ENCODE measurements at regions not wholly inside any gene's neighbourhood (a gene's known extent, or its start where the extent isn't known, plus 50 kb on each side); places are given as distances from the start of the nearest gene placed in this dataset.

DNA sequence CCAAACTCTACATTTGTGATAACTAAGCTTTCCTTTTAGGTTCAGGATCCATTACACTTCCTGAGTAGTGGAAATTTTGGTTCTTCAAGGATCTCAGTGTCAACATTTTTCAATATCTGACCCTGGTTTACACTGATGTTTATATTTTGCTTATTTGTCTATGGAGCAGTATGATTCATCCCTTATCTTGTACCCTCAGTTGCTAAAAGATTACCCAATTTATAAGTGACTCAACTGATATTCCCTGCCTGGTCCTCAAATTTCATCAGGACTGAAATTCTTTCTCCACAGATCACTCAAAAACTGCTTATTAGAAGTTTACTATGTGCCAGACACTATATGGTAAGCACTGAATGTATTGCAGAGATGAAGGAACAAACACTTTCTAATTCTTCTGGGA, 139.1 kb upstream of the CHRM3 start:
- Histone ChIP-seq H4K20me1 (ENCODE audit: low read depth, low read length) (no peaks in the 10 kb centered on the region), H3K9me2 (replicated peaks; ENCODE audit: insufficient read depth, low read length) (no peaks in the 10 kb centered on the region), H3K27me3 (ENCODE audit: low read length) (no peaks in the 10 kb centered on the region), H3K9me3 (ENCODE audit: insufficient read depth, low read length) (no peaks in the 10 kb centered on the region), H3K4me2 (ENCODE audit: low read depth, low read length, poor library complexity, severe bottlenecking) (no peak overlapping the region), H3K9ac (ENCODE audit: low read length) (no peak overlapping the region), H3K27ac (ENCODE audit: low read depth, low read length) (no peak overlapping the region), H3F3A (ENCODE audit: insufficient read depth) (no peaks in the 10 kb centered on the region), H3K4me3 (ENCODE audit: insufficient read depth, low read length, poor library complexity, severe bottlenecking) (no peak overlapping the region), H2AFZ (ENCODE audit: low read depth, low read length, severe bottlenecking) (no peak overlapping the region), H3K79me2 (ENCODE audit: insufficient read depth, low read length) (no peaks in the 10 kb centered on the region), H3K36me3 (ENCODE audit: low read length) (no peaks in the 10 kb centered on the region)
- TF ChIP-seq CTCF (IDR thresholded peaks at IDR 0.05; ENCODE audit: insufficient read depth, low read length, poor library complexity, severe bottlenecking) (no peak), EZH2phosphoT487 (conservative IDR thresholded peaks at IDR 0.05; ENCODE audit: low read length) (no peak)

DNA sequence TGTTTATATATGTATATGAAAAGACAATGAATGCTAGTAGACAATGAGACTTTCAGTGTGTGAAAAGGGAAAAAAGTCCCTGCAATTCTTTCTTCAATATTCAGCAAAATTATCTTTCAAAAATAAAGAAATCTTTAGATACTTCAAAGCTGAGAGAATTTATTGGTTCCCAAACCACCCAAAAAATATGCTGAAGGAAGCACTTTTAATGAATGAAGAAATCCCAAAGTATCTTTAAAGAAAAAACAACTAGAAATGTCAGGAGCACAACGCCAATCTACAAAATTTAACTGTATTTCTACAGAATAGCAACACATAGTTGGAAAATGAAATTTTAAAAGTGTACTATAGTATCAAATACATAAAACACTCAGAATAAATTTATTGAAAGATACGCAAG, 142.3 kb upstream of the CHRM3 start:
- H3K9me3 ChIP-seq (ENCODE audit: insufficient read depth, low read length): no peaks in the 10 kb centered on the region
- H3K27me3 ChIP-seq (ENCODE audit: low read length): no peaks in the 10 kb centered on the region
- no peaks in the 10 kb centered on the region for H3K36me3 ChIP-seq (ENCODE audit: low read length)
- H3K4me3 ChIP-seq (ENCODE audit: insufficient read depth, low read length, poor library complexity, severe bottlenecking): no peak overlapping the region
- H3F3A ChIP-seq (ENCODE audit: insufficient read depth): no peaks in the 10 kb centered on the region
- no peak overlapping the region for H3K4me2 ChIP-seq (ENCODE audit: low read depth, low read length, poor library complexity, severe bottlenecking)
- TF ChIP-seq CTCF (IDR thresholded peaks at IDR 0.05; ENCODE audit: insufficient read depth, low read length, poor library complexity, severe bottlenecking) (no peak), EZH2phosphoT487 (conservative IDR thresholded peaks at IDR 0.05; ENCODE audit: low read length) (no peak)
- H3K9ac ChIP-seq (ENCODE audit: low read length): no peak overlapping the region
- no peaks in the 10 kb centered on the region for H4K20me1 ChIP-seq (ENCODE audit: low read depth, low read length)
- H3K27ac ChIP-seq (ENCODE audit: low read depth, low read length): no peak overlapping the region
- no peak overlapping the region for H2AFZ ChIP-seq (ENCODE audit: low read depth, low read length, severe bottlenecking)
- no peaks in the 10 kb centered on the region for H3K79me2 ChIP-seq (ENCODE audit: insufficient read depth, low read length)
- no peaks in the 10 kb centered on the region for H3K9me2 ChIP-seq (replicated peaks; ENCODE audit: insufficient read depth, low read length)

- Histone ChIP-seq H4K20me1 (ENCODE audit: low read depth, low read length) (no peaks in the 10 kb centered on the region), H3K4me2 (ENCODE audit: low read depth, low read length, poor library complexity, severe bottlenecking) (no peak overlapping the region), H3K27me3 (ENCODE audit: low read length) (no peaks in the 10 kb centered on the region), H3K9me2 (replicated peaks; ENCODE audit: insufficient read depth, low read length) (no peaks in the 10 kb centered on the region), H3K27ac (ENCODE audit: low read depth, low read length) (no peak overlapping the region), H2AFZ (ENCODE audit: low read depth, low read length, severe bottlenecking) (no peak overlapping the region), H3K79me2 (ENCODE audit: insufficient read depth, low read length) (no peaks in the 10 kb centered on the region), H3F3A (ENCODE audit: insufficient read depth) (no peaks in the 10 kb centered on the region), H3K9ac (ENCODE audit: low read length) (no peak overlapping the region), H3K36me3 (ENCODE audit: low read length) (no peaks in the 10 kb centered on the region), H3K4me3 (ENCODE audit: insufficient read depth, low read length, poor library complexity, severe bottlenecking) (no peak overlapping the region), H3K9me3 (ENCODE audit: insufficient read depth, low read length) (no peaks in the 10 kb centered on the region)
- TF ChIP-seq CTCF (IDR thresholded peaks at IDR 0.05; ENCODE audit: insufficient read depth, low read length, poor library complexity, severe bottlenecking): no peak
- no peak for TF ChIP-seq EZH2phosphoT487 (conservative IDR thresholded peaks at IDR 0.05; ENCODE audit: low read length)
Observed at GRCh38 chr1:239243006-239243405, 143.4 kb upstream of the CHRM3 start.

DNA sequence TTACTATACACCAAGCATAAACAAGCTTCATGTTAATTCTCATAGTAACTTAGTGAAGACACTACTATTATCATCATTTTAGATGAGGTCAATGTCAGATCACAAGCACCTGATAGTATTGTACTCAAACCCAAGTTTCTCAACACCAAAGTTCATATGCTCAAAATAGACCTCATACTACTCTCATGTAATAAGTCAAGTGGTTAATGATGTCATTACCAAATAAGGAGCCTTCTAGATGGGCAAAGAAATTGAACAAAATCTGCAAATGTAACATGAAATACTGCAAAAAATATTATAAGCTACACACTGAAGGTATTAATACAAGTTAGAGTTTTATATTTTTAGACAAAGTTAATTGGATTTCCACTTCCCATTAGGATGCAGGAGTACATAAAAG, 144.0 kb upstream of the CHRM3 start:
- H4K20me1 ChIP-seq (ENCODE audit: low read depth, low read length): no peaks in the 10 kb centered on the region
- H3K4me2 ChIP-seq (ENCODE audit: low read depth, low read length, poor library complexity, severe bottlenecking): no peak overlapping the region
- TF ChIP-seq CTCF (IDR thresholded peaks at IDR 0.05; ENCODE audit: insufficient read depth, low read length, poor library complexity, severe bottlenecking): no peak
- no peak for TF ChIP-seq EZH2phosphoT487 (conservative IDR thresholded peaks at IDR 0.05; ENCODE audit: low read length)
- no peaks in the 10 kb centered on the region for H3K9me3 ChIP-seq (ENCODE audit: insufficient read depth, low read length)
- H3K36me3 ChIP-seq (ENCODE audit: low read length): no peaks in the 10 kb centered on the region
- H3K79me2 ChIP-seq (ENCODE audit: insufficient read depth, low read length): no peaks in the 10 kb centered on the region
- no peaks in the 10 kb centered on the region for H3K9me2 ChIP-seq (replicated peaks; ENCODE audit: insufficient read depth, low read length)
- no peaks in the 10 kb centered on the region for H3F3A ChIP-seq (ENCODE audit: insufficient read depth)
- no peak overlapping the region for H3K4me3 ChIP-seq (ENCODE audit: insufficient read depth, low read length, poor library complexity, severe bottlenecking)
- H3K27ac ChIP-seq (ENCODE audit: low read depth, low read length): no peak overlapping the region
- H2AFZ ChIP-seq (ENCODE audit: low read depth, low read length, severe bottlenecking): no peak overlapping the region
- H3K27me3 ChIP-seq (ENCODE audit: low read length): no peaks in the 10 kb centered on the region
- H3K9ac ChIP-seq (ENCODE audit: low read length): no peak overlapping the region
